HFF-Myc (cell line): ENCODE measurements at regions not wholly inside any gene's neighbourhood (a gene's known extent, or its start where the extent isn't known, plus 50 kb on each side); places are given as distances from the start of the nearest gene placed in this dataset.

Experiments
- DNase-seq: peaks from one replicate; pipeline ENCODE4 v3.0.0-alpha.2; 2011; ENCODE audit warnings: low read depth; ENCODE audit errors: extremely low read depth
- H3K4me3 ChIP-seq: replicated peaks from 2 replicates; pipeline ENCODE4 v1.5.1; 2011; ENCODE audit warnings: low read depth, mild to moderate bottlenecking, control low read depth, low read length
- TF ChIP-seq, protein P1 (sequence below): IDR thresholded peaks from 2 replicates; pipeline ENCODE4 v1.5.1; 2012; ENCODE audit warnings: mild to moderate bottlenecking, low read depth, low read length, control low read depth; ENCODE audit errors: missing control alignments

DNA sequence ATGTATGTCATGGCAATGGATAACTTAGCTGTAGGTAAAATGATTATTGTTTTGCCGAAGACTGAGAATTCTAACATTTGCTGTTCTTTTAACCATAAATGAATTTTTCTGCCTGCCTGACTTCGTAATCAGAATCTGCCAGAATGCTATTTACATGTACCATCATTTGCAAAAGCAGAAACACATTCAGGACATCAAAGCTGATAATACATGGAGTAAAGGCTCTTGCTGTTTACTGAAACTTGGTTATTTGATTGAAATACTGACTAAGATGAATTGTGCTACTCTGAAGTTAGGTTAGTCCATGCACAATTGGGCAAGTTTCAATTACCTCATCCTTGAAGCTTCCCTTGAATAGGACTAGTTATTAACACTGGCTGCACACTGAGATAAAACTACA, 293.8 kb downstream of the PLA2G4A start:
- DNase-seq = no peak
- H3K4me3 ChIP-seq = no peak overlapping the region
- TF ChIP-seq, protein P1, sequence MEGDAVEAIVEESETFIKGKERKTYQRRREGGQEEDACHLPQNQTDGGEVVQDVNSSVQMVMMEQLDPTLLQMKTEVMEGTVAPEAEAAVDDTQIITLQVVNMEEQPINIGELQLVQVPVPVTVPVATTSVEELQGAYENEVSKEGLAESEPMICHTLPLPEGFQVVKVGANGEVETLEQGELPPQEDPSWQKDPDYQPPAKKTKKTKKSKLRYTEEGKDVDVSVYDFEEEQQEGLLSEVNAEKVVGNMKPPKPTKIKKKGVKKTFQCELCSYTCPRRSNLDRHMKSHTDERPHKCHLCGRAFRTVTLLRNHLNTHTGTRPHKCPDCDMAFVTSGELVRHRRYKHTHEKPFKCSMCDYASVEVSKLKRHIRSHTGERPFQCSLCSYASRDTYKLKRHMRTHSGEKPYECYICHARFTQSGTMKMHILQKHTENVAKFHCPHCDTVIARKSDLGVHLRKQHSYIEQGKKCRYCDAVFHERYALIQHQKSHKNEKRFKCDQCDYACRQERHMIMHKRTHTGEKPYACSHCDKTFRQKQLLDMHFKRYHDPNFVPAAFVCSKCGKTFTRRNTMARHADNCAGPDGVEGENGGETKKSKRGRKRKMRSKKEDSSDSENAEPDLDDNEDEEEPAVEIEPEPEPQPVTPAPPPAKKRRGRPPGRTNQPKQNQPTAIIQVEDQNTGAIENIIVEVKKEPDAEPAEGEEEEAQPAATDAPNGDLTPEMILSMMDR = no peak

DNA sequence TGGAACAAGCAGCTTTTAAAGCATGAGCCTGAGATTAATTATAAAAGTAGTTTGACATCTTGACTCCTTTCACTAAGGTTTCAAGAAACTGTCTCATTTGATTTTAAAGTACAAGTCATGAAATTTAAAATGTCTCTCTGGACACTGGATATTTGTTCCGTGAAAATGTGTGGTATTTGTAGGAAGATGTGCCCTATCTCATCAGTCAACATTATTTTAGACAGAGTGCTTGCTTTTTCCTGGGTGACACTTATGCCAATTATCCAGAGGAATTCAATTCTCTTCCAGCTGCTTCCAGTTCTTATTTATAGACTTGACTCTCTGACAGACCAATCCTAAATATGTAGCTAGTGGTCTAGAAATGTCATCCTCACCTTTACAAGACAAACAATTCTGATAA, 300.4 kb downstream of the PLA2G4A start:
- no peak for DNase-seq
- TF ChIP-seq, protein P1 = no peak
- no peak overlapping the region for H3K4me3 ChIP-seq

DNA sequence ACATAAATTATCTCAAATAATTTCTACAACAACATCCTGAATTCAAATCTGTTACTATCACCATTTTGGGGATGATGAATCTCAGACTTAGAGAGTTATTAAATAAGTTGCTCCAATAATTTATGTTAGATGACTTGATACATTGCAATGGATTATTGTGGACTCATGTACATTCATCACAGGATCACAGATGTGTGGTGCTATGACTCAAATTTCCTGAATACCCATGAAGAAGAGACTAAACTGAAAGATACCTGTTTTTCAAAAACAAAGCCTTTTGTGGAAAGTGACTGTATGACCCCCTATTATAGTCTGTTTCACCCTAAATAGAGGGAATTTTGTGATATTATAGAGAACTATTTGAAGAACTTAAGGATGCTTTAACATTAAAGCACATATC, 315.0 kb downstream of the PLA2G4A start:
- DNase-seq = no peak
- TF ChIP-seq, protein P1 = no peak
- H3K4me3 ChIP-seq = no peak overlapping the region

DNA sequence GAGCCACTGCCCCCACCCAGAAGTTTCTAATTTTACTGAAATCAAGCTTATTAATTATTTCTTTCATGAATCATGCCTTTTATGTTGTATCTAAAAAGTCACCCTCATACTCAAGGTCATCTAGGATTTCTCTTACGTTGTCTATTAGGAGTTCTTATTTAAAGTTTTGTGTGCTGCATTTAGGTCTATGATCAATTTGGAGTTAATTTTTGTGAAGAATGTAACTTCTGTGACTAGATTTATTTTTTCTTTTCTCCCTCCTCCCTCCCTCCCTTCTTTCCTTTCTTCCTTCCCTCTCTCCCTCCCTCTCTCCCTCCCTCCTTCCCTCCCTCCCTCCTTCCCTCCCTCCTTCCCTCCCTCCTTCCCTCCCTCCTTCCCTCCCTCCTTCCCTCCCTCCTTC, 317.6 kb downstream of the PLA2G4A start:
- TF ChIP-seq, protein P1 = no peak
- H3K4me3 ChIP-seq = no peak overlapping the region
- no peak for DNase-seq

DNA sequence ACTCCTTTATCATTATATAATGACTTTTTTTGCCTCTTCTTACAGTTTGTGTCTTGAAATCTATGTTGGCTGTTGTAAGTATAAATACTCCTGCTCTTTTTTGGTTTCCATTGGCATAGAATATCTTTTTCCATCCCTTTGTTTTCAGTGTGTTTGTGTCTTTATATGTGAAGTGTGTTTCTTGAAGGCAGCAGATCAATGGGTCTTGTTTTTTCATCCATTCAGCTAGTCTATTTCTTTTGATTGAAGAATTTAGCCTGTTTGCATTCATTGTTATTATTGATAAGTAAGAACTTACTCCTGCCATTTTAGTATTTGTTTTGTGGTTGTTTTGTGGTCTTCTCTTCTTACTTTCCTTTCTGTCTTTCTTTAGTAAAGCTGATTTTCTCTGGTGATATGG, 322.8 kb downstream of the PLA2G4A start:
- TF ChIP-seq, protein P1 = no peak
- DNase-seq = no peak
- no peak overlapping the region for H3K4me3 ChIP-seq

DNA sequence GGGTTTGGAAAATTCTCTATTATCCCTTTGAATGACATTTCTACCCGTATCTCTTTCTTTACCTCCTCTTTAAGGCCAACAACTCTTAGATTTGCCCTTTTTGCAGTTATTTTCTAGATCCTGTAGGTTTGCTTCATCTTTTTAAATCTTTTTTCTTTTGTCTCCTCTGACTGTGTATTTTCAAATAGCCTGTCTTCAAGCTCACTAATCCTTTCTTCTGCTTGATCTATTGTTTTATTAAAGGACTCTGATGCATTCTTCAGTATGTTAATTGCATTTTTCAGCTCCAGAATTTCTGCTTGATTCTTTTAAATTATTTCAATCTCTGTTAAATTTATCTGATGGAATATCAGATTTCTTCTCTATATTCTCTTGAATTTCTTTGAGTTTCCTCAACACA, 324.3 kb downstream of the PLA2G4A start:
- no peak overlapping the region for H3K4me3 ChIP-seq
- DNase-seq = no peak
- TF ChIP-seq, protein P1 = no peak

DNA sequence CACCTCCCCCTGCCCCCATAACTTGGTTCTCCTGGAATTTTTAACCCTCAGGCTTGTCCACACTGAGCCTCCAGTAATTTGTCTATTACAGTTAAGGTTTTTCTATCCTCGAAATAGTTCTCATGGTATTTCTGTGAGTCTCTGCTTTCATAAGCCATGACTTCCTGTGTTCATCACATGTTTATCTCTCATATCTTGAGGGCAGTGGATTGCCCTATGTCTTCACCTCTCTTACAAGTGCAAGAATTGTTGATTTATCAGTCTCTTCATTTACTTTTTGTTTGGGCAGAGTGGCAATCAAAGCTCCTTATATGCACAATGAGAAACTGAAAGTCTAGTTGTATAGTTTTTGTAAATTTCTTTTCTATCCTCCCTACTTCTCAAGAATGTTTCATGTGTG, 328.4 kb downstream of the PLA2G4A start:
- no peak overlapping the region for H3K4me3 ChIP-seq
- TF ChIP-seq, protein P1 = no peak
- no peak for DNase-seq
